GM12801 (cell line): ENCODE measurements at regions not wholly inside any gene's neighbourhood (a gene's known extent, or its start where the extent isn't known, plus 50 kb on each side); places are given as distances from the start of the nearest gene placed in this dataset.

Experiments used
- CTCF ChIP-seq: IDR thresholded peaks from one replicate; pipeline ENCODE4 v1.5.1; 2011; ENCODE audit warnings: control low read depth; ENCODE audit not compliant: insufficient read length; ENCODE audit errors: extremely low read depth

- no peak for TF ChIP-seq CTCF
Measured at GRCh38 chr15:53360881-53361280, 398.6 kb downstream of the WDR72 start.

GRCh38 chr15:53359038-53359437 lies 400.4 kb downstream of the WDR72 start:
- TF ChIP-seq CTCF = no peak

GRCh38 chr15:53354874-53355273 lies 404.6 kb downstream of the WDR72 start:
- TF ChIP-seq CTCF = no peak

GRCh38 chr15:53351373-53351772 lies 408.1 kb downstream of the WDR72 start:
- TF ChIP-seq CTCF = no peak

GRCh38 chr15:53346583-53346982 lies 412.9 kb downstream of the WDR72 start:
- TF ChIP-seq CTCF = no peak

GRCh38 chr15:53331328-53332190 lies 427.9 kb downstream of the WDR72 start:
- TF ChIP-seq CTCF = no peak

GRCh38 chr15:53328341-53328740 lies 431.1 kb downstream of the WDR72 start:
- TF ChIP-seq CTCF = no peak
